Hepatocyte (in vitro differentiated cells): ENCODE measurements at regions not wholly inside any gene's neighbourhood (a gene's known extent, or its start where the extent isn't known, plus 50 kb on each side); places are given as distances from the start of the nearest gene placed in this dataset.

Experiments used
- DNase-seq: peaks from one replicate; pipeline ENCODE4 v3.0.0-alpha.2; 2016; ENCODE audit warnings: low spot score
- H2AFZ ChIP-seq: fragments of 200-600 bp; sonication (generic); 2 replicates; pipeline ENCODE4 v1.6.0; 2016; ENCODE audit warnings: antibody characterized with exemption, mild to moderate bottlenecking
- H3K27ac ChIP-seq: fragments of 200-600 bp; sonication (generic); 2 replicates; pipeline ENCODE4 v1.5.1; 2016; ENCODE audit warnings: mild to moderate bottlenecking
- H3K27me3 ChIP-seq: fragments of 200-600 bp; sonication (generic); 2 replicates; pipeline ENCODE4 v1.6.1; 2016
- H3K36me3 ChIP-seq: fragments of 200-600 bp; sonication (generic); replicated peaks from 2 replicates; pipeline ENCODE4 v1.5.1; 2016; ENCODE audit warnings: low read depth; ENCODE audit not compliant: insufficient read depth
- H3K4me1 ChIP-seq: fragments of 200-600 bp; sonication (generic); 2 replicates; pipeline ENCODE4 v1.5.1; 2016; ENCODE audit warnings: mild to moderate bottlenecking, moderate library complexity; ENCODE audit not compliant: insufficient read depth
- H3K4me2 ChIP-seq: fragments of 200-600 bp; sonication (generic); 2 replicates; pipeline ENCODE4 v1.6.0; 2016
- H3K4me3 ChIP-seq: fragments of 200-600 bp; sonication (generic); 2 replicates; pipeline ENCODE4 v1.5.1; 2016; ENCODE audit warnings: mild to moderate bottlenecking
- H3K79me2 ChIP-seq: fragments of 200-600 bp; sonication (generic); 2 replicates; pipeline ENCODE4 v1.6.0; 2017; ENCODE audit warnings: mild to moderate bottlenecking
- H3K9me2 ChIP-seq: fragments of 200-600 bp; sonication (generic); replicated peaks from 2 replicates; pipeline ENCODE4 v1.6.0; 2017; ENCODE audit warnings: mild to moderate bottlenecking; ENCODE audit not compliant: insufficient read depth
- H3K9me3 ChIP-seq: fragments of 200-600 bp; sonication (generic); 2 replicates; pipeline ENCODE4 v1.5.1; 2016; ENCODE audit warnings: low read depth, mild to moderate bottlenecking
- H4K20me1 ChIP-seq: fragments of 200-600 bp; sonication (generic); 2 replicates; pipeline ENCODE4 v1.6.0; 2016; ENCODE audit warnings: mild to moderate bottlenecking; ENCODE audit not compliant: insufficient read depth, poor library complexity, severe bottlenecking
- EZH2 ChIP-seq: fragments of 200-600 bp; sonication (generic); IDR thresholded peaks from 2 replicates; pipeline ENCODE4 v1.6.1; 2016; ENCODE audit warnings: antibody characterized with exemption, mild to moderate bottlenecking, borderline replicate concordance
- EZH2phosphoT487 ChIP-seq: fragments of 200-600 bp; sonication (generic); IDR thresholded peaks from one replicate; pipeline ENCODE4 v1.6.1; 2018; ENCODE audit warnings: antibody characterized with exemption, mild to moderate bottlenecking, low read depth, moderate library complexity; ENCODE audit not compliant: unreplicated experiment, severe bottlenecking
- WGBS: methylation state at CpG from one replicate; pipeline ENCODE4 v1.1.6; 2016; ENCODE audit warnings: low lambda C conversion rate; ENCODE audit errors: missing lambda C conversion rate; 5-methylcytosine and 5-hydroxymethylcytosine counted together
- TF ChIP-seq, protein P1 (sequence below): fragments of 200-600 bp; sonication (generic); IDR thresholded peaks from 2 replicates; pipeline ENCODE4 v1.5.1; 2016; ENCODE audit warnings: antibody characterized with exemption, mild to moderate bottlenecking; ENCODE audit not compliant: poor library complexity

- DNase-seq: no peak
- H4K20me1 ChIP-seq: no peaks in the 10 kb centered on the region
- peak overlapping the region; percentile 3 for H3K4me2 ChIP-seq
- H3K79me2 ChIP-seq: no peaks in the 10 kb centered on the region
- no peaks in the 10 kb centered on the region for H3K36me3 ChIP-seq
- peak overlapping the region; percentile 5 for H3K27ac ChIP-seq
- TF ChIP-seq, protein P1, sequence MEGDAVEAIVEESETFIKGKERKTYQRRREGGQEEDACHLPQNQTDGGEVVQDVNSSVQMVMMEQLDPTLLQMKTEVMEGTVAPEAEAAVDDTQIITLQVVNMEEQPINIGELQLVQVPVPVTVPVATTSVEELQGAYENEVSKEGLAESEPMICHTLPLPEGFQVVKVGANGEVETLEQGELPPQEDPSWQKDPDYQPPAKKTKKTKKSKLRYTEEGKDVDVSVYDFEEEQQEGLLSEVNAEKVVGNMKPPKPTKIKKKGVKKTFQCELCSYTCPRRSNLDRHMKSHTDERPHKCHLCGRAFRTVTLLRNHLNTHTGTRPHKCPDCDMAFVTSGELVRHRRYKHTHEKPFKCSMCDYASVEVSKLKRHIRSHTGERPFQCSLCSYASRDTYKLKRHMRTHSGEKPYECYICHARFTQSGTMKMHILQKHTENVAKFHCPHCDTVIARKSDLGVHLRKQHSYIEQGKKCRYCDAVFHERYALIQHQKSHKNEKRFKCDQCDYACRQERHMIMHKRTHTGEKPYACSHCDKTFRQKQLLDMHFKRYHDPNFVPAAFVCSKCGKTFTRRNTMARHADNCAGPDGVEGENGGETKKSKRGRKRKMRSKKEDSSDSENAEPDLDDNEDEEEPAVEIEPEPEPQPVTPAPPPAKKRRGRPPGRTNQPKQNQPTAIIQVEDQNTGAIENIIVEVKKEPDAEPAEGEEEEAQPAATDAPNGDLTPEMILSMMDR: no peak
- TF ChIP-seq EZH2: no peak
- TF ChIP-seq EZH2phosphoT487: no peak
- WGBS: 67% methylated on average over 3 of the region's 3 CpGs
- H3K4me1 ChIP-seq: peaks cover 13% of the 10 kb centered on the region
- no peaks in the 10 kb centered on the region for H3K9me3 ChIP-seq
- no peak overlapping the region for H2AFZ ChIP-seq
- no peaks in the 10 kb centered on the region for H3K27me3 ChIP-seq
- no peaks in the 10 kb centered on the region for H3K9me2 ChIP-seq
- no peak overlapping the region for H3K4me3 ChIP-seq
Measured at GRCh38 chr2:152227969-152228592, 52.5 kb upstream of the STAM2 start.

DNA sequence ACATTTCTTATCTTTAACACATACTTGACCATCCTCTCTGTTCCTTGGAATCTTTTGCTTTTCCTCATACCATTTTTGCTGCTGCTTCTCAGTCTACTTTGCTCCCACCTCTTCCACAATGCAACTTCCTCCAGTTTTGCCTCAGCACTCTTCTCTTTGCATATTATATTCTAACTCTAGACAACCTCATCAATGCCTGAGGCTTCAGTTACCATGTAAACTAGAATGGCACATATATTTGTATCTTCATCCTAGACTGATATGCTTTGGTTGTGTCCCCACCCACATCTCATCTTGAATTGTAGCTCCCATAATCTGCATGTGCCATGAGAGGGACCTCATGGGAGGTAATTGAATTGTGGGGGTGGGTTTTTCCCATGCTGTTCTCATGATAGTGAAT, 55.9 kb upstream of the STAM2 start:
- Histone ChIP-seq H3K79me2 (no peaks in the 10 kb centered on the region), H2AFZ (no peak overlapping the region), H4K20me1 (no peaks in the 10 kb centered on the region), H3K4me3 (no peak overlapping the region), H3K27ac (no peak overlapping the region), H3K9me3 (no peaks in the 10 kb centered on the region), H3K4me2 (no peak overlapping the region), H3K27me3 (no peaks in the 10 kb centered on the region), H3K36me3 (no peaks in the 10 kb centered on the region), H3K4me1 (no peaks in the 10 kb centered on the region), H3K9me2 (no peaks in the 10 kb centered on the region)
- DNase-seq: no peak
- TF ChIP-seq EZH2 (no peak), EZH2phosphoT487 (no peak)
- TF ChIP-seq, protein P1: no peak

- Histone ChIP-seq H3K4me1 (no peaks in the 10 kb centered on the region), H2AFZ (no peak overlapping the region), H3K9me3 (no peaks in the 10 kb centered on the region), H3K4me2 (no peak overlapping the region), H3K27me3 (no peaks in the 10 kb centered on the region), H3K27ac (no peak overlapping the region), H3K36me3 (no peaks in the 10 kb centered on the region), H3K4me3 (no peak overlapping the region), H3K9me2 (no peaks in the 10 kb centered on the region), H4K20me1 (no peaks in the 10 kb centered on the region), H3K79me2 (no peaks in the 10 kb centered on the region)
- TF ChIP-seq, protein P1: no peak
- TF ChIP-seq EZH2: no peak
- TF ChIP-seq EZH2phosphoT487: no peak
- DNase-seq: no peak
Measured at GRCh38 chr2:152234277-152234676, 58.7 kb upstream of the STAM2 start.

DNA sequence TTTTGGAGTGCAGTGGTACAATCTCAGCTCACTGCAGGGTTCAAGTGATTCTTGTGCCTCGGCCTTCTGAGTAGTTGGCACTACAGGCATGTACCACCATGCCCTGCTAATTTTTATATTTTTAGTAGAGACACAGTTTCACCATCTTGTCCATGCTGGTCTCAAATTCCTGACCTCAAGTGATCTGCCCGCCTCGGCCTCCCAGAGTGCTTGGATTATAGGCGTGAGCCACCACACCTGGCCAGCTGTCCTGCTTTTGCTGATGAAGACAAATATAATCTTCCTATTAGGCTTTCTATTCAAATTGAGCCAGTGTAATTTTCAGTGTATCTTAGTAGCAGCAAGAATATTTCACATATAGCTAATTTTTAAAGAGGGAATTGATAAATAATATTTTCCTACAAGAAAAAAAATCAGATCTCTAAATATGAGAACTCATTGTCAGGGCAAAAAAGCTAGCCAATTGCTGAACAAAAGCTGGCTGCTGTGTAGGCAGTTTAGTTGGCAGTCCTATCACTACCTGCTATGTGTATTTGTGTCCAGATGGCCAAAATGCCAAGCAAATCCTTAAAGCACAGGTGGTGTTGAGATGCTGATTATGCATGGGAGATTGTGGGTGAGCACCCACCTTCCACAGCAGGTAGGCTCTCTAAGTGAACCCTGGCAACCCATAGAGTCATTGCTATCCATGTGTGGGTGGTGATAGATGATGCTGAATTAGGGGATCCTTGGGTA, 60.8 kb upstream of the STAM2 start:
- no peaks in the 10 kb centered on the region for H3K36me3 ChIP-seq
- no peak overlapping the region for H3K4me2 ChIP-seq
- no peak overlapping the region for H2AFZ ChIP-seq
- DNase-seq: no peak
- H3K27me3 ChIP-seq: no peaks in the 10 kb centered on the region
- 91% methylated on average over 4 of the region's 4 CpGs for WGBS
- H3K9me3 ChIP-seq: no peaks in the 10 kb centered on the region
- H3K79me2 ChIP-seq: no peaks in the 10 kb centered on the region
- no peak overlapping the region for H3K27ac ChIP-seq
- H3K4me1 ChIP-seq: no peaks in the 10 kb centered on the region
- no peak for TF ChIP-seq EZH2
- TF ChIP-seq, protein P1: no peak
- no peak for TF ChIP-seq EZH2phosphoT487
- no peaks in the 10 kb centered on the region for H3K9me2 ChIP-seq
- no peaks in the 10 kb centered on the region for H4K20me1 ChIP-seq
- no peak overlapping the region for H3K4me3 ChIP-seq
